GM23338 (cell line): ENCODE measurements at regions not wholly inside any gene's neighbourhood (a gene's known extent, or its start where the extent isn't known, plus 50 kb on each side); places are given as distances from the start of the nearest gene placed in this dataset.

Source experiments
- ATAC-seq: fragments of 200-7000 bp; cut with Tn5 transposase; 3 replicates; pipeline ENCODE4 v1.9.1; 2020
- DNase-seq: peaks from one replicate; pipeline ENCODE4 v3.0.0-alpha.2; 2015; ENCODE audit warnings: low spot score
- H2AFZ ChIP-seq: fragments of 200-600 bp; sonication (generic); 2 replicates; pipeline ENCODE4 v1.8.0; 2016; ENCODE audit warnings: antibody characterized with exemption, mild to moderate bottlenecking, moderate library complexity
- H3F3A ChIP-seq: fragments of 200-600 bp; sonication (generic); replicated peaks from 2 replicates; pipeline ENCODE4 v1.8.0; 2017; ENCODE audit warnings: antibody characterized with exemption, mixed run types, low read depth
- H3K27ac ChIP-seq: fragments of 200-600 bp; sonication (generic); 2 replicates; pipeline ENCODE4 v1.6.1; 2016; ENCODE audit warnings: low read depth
- H3K27me3 ChIP-seq: fragments of 200-600 bp; sonication (generic); 2 replicates; pipeline ENCODE4 v1.8.0; 2016; ENCODE audit warnings: mild to moderate bottlenecking, mixed run types, moderate library complexity; ENCODE audit not compliant: insufficient read depth
- H3K36me3 ChIP-seq: fragments of 200-600 bp; sonication (generic); 2 replicates; pipeline ENCODE4 v1.8.0; 2016; ENCODE audit warnings: mild to moderate bottlenecking; ENCODE audit not compliant: insufficient read depth
- H3K4me1 ChIP-seq: fragments of 200-600 bp; sonication (generic); 2 replicates; pipeline ENCODE4 v1.8.0; 2016; ENCODE audit warnings: mild to moderate bottlenecking, moderate library complexity; ENCODE audit not compliant: insufficient read depth
- H3K4me2 ChIP-seq: fragments of 200-600 bp; sonication (generic); 2 replicates; pipeline ENCODE4 v1.7.1; 2017; ENCODE audit warnings: mixed run types
- H3K4me3 ChIP-seq: fragments of 200-600 bp; sonication (generic); 2 replicates; pipeline ENCODE4 v1.6.1; 2016; ENCODE audit warnings: mixed run types
- H3K79me2 ChIP-seq: fragments of 200-600 bp; sonication (generic); replicated peaks from 2 replicates; pipeline ENCODE4 v1.8.0; 2017; ENCODE audit warnings: mild to moderate bottlenecking; ENCODE audit not compliant: insufficient read depth
- H3K9me2 ChIP-seq: fragments of 200-600 bp; sonication (generic); 2 replicates; pipeline ENCODE4 v1.8.0; 2017; ENCODE audit not compliant: insufficient read depth
- H4K20me1 ChIP-seq: fragments of 200-600 bp; sonication (generic); replicated peaks from 2 replicates; pipeline ENCODE4 v1.8.0; 2017; ENCODE audit warnings: mild to moderate bottlenecking; ENCODE audit not compliant: insufficient read depth
- H3K27ac Mint-ChIP-seq: 2 replicates; pipeline ENCODE4 v1.8.0; 2020; ENCODE audit warnings: inconsistent platforms, mild to moderate bottlenecking, moderate library complexity, mixed read lengths
- H3K27me3 Mint-ChIP-seq: 3 replicates; pipeline ENCODE4 v1.8.0; 2022; ENCODE audit warnings: low read depth, mild to moderate bottlenecking, moderate library complexity, mixed read lengths, inconsistent platforms; ENCODE audit not compliant: insufficient read depth, poor library complexity
- H3K36me3 Mint-ChIP-seq: 3 replicates; pipeline ENCODE4 v1.8.0; 2021; ENCODE audit warnings: low read depth, mild to moderate bottlenecking, inconsistent platforms, moderate library complexity, mixed read lengths
- H3K4me1 Mint-ChIP-seq: 3 replicates; pipeline ENCODE4 v1.8.0; 2020; ENCODE audit warnings: mild to moderate bottlenecking, inconsistent platforms, mixed read lengths
- H3K4me3 Mint-ChIP-seq: 3 replicates; pipeline ENCODE4 v1.8.0; 2021; ENCODE audit warnings: moderate library complexity, mild to moderate bottlenecking, inconsistent platforms, mixed read lengths
- H3K9me3 Mint-ChIP-seq: 3 replicates; pipeline ENCODE4 v1.8.0; 2020; ENCODE audit warnings: moderate library complexity, mild to moderate bottlenecking, inconsistent platforms, mixed read lengths
- CREB1 ChIP-seq: fragments of 250-450 bp; sonication (Bioruptor Pico); IDR thresholded peaks from 2 replicates; pipeline ENCODE4 v1.5.0; 2020; ENCODE audit warnings: low read depth, mild to moderate bottlenecking, moderate library complexity
- EZH2 ChIP-seq: fragments of 200-600 bp; sonication (generic); IDR thresholded peaks from one replicate; pipeline ENCODE4 v1.8.0; 2017; ENCODE audit warnings: antibody characterized with exemption, mild to moderate bottlenecking, low read depth; ENCODE audit not compliant: unreplicated experiment
- EZH2phosphoT487 ChIP-seq: fragments of 200-600 bp; sonication (generic); IDR thresholded peaks from one replicate; pipeline ENCODE4 v1.8.1; 2018; ENCODE audit warnings: antibody characterized with exemption; ENCODE audit not compliant: unreplicated experiment
- JUNB ChIP-seq: IDR thresholded peaks from one replicate; pipeline ENCODE4 v1.6.1; 2016; ENCODE audit warnings: antibody characterized with exemption; ENCODE audit not compliant: unreplicated experiment
- NANOG ChIP-seq: IDR thresholded peaks from 2 replicates; pipeline ENCODE4 v1.6.1; 2016; ENCODE audit warnings: antibody characterized with exemption, borderline replicate concordance
- POLR2AphosphoS5 ChIP-seq: IDR thresholded peaks from 2 replicates; pipeline ENCODE4 v1.6.1; 2016; ENCODE audit warnings: antibody characterized with exemption, low read depth
- REST ChIP-seq: IDR thresholded peaks from one replicate; pipeline ENCODE4 v1.6.1; 2018; ENCODE audit warnings: antibody characterized with exemption; ENCODE audit not compliant: unreplicated experiment
- STAT1 ChIP-seq: IDR thresholded peaks from one replicate; pipeline ENCODE4 v1.6.1; 2016; ENCODE audit warnings: antibody characterized with exemption; ENCODE audit not compliant: unreplicated experiment
- ZNF114 ChIP-seq: fragments of 250-450 bp; sonication (Bioruptor Pico); IDR thresholded peaks from 2 replicates; pipeline ENCODE4 v1.5.0; 2020; ENCODE audit warnings: mild to moderate bottlenecking, moderate library complexity
- ZNF331 ChIP-seq: fragments of 250-450 bp; sonication (Bioruptor Pico); IDR thresholded peaks from 2 replicates; pipeline ENCODE4 v1.5.0; 2020; ENCODE audit warnings: low read depth, mild to moderate bottlenecking, moderate library complexity
- TF ChIP-seq, protein P1 (sequence below): fragments of 250-450 bp; sonication (Bioruptor Pico); IDR thresholded peaks from 2 replicates; pipeline ENCODE4 v1.5.0; 2020; ENCODE audit warnings: mild to moderate bottlenecking, moderate library complexity
- TF ChIP-seq, protein P2 (sequence below): IDR thresholded peaks from 2 replicates; pipeline ENCODE4 v1.6.1; 2016; ENCODE audit warnings: antibody characterized with exemption
- TF ChIP-seq, protein P3 (sequence below), 2 experiments: fragments of 200-600 bp in 1 of 2; sonication (generic) in 1 of 2; conservative IDR thresholded peaks; 2 replicates each; pipeline versions ENCODE4 v1.5.1 to v1.6.1; 2016 to 2017; ENCODE audit warnings: antibody characterized with exemption in 2 of 2, low read depth in 2 of 2, mild to moderate bottlenecking in 2 of 2, moderate library complexity in 1 of 2

DNA sequence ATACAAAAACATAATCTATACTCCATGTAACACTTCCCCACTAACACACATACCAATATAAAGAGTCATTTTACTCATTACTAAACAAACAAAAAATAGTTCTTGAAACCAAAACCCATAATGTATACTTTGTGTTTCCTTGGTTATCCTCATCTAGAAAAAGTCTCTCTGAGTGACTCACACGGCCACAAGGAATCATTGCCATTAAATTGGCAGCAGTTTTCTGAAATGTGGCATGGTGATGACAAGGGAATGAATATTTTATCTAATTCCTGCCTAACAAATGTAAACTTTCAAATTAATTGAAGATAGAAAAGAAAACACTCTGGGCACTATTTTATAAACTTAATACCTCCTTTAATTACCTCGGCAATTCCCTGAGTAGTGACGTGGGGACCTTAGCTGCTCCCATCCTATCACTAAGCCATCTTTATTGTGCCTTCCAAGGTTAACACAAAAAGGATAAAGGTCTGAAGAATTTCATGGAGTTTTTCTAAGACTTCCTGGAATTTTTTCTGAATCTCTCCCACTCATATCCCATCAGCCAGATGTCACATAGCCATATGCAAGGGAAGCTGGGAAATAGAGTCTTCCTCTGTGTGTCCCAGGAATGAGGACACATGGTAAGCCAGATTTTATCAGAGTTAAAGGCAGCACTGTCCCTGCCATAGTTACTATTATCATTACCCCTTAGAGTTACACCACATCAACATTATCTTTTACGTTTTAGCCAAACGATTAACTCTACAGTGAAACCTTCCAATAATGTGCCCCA lies 857.2 kb upstream of the TENM4 start:
- Histone ChIP-seq H3K27me3 (no peaks in the 10 kb centered on the region), H2AFZ (no peak overlapping the region), H3F3A (no peaks in the 10 kb centered on the region), H3K4me3 (no peak overlapping the region), H3K4me1 (no peaks in the 10 kb centered on the region), H3K36me3 (0 out of 2 replicates have a peak, but pooled peaks cover under 1% of the 10 kb centered on the region), H3K79me2 (no peaks in the 10 kb centered on the region), H4K20me1 (no peaks in the 10 kb centered on the region), H3K27ac (no peak overlapping the region), H3K4me2 (no peak overlapping the region), H3K9me2 (no peaks in the 10 kb centered on the region)
- H3K9me3 Mint-ChIP-seq = peaks cover 10% of the 10 kb centered on the region
- TF ChIP-seq, protein P1, sequence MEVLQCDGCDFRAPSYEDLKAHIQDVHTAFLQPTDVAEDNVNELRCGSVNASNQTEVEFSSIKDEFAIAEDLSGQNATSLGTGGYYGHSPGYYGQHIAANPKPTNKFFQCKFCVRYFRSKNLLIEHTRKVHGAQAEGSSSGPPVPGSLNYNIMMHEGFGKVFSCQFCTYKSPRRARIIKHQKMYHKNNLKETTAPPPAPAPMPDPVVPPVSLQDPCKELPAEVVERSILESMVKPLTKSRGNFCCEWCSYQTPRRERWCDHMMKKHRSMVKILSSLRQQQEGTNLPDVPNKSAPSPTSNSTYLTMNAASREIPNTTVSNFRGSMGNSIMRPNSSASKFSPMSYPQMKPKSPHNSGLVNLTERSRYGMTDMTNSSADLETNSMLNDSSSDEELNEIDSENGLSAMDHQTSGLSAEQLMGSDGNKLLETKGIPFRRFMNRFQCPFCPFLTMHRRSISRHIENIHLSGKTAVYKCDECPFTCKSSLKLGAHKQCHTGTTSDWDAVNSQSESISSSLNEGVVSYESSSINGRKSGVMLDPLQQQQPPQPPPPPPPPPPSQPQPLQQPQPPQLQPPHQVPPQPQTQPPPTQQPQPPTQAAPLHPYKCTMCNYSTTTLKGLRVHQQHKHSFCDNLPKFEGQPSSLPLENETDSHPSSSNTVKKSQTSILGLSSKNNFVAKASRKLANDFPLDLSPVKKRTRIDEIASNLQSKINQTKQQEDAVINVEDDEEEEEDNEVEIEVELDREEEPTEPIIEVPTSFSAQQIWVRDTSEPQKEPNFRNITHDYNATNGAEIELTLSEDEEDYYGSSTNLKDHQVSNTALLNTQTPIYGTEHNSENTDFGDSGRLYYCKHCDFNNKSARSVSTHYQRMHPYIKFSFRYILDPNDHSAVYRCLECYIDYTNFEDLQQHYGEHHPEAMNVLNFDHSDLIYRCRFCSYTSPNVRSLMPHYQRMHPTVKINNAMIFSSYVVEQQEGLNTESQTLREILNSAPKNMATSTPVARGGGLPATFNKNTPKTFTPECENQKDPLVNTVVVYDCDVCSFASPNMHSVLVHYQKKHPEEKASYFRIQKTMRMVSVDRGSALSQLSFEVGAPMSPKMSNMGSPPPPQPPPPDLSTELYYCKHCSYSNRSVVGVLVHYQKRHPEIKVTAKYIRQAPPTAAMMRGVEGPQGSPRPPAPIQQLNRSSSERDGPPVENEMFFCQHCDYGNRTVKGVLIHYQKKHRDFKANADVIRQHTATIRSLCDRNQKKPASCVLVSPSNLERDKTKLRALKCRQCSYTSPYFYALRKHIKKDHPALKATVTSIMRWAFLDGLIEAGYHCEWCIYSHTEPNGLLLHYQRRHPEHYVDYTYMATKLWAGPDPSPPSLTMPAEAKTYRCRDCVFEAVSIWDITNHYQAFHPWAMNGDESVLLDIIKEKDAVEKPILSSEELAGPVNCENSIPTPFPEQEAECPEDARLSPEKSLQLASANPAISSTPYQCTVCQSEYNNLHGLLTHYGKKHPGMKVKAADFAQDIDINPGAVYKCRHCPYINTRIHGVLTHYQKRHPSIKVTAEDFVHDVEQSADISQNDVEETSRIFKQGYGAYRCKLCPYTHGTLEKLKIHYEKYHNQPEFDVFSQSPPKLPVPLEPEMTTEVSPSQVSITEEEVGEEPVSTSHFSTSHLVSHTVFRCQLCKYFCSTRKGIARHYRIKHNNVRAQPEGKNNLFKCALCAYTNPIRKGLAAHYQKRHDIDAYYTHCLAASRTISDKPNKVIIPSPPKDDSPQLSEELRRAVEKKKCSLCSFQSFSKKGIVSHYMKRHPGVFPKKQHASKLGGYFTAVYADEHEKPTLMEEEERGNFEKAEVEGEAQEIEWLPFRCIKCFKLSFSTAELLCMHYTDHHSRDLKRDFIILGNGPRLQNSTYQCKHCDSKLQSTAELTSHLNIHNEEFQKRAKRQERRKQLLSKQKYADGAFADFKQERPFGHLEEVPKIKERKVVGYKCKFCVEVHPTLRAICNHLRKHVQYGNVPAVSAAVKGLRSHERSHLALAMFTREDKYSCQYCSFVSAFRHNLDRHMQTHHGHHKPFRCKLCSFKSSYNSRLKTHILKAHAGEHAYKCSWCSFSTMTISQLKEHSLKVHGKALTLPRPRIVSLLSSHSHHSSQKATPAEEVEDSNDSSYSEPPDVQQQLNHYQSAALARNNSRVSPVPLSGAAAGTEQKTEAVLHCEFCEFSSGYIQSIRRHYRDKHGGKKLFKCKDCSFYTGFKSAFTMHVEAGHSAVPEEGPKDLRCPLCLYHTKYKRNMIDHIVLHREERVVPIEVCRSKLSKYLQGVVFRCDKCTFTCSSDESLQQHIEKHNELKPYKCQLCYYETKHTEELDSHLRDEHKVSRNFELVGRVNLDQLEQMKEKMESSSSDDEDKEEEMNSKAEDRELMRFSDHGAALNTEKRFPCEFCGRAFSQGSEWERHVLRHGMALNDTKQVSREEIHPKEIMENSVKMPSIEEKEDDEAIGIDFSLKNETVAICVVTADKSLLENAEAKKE = no peak
- TF ChIP-seq, protein P2, sequence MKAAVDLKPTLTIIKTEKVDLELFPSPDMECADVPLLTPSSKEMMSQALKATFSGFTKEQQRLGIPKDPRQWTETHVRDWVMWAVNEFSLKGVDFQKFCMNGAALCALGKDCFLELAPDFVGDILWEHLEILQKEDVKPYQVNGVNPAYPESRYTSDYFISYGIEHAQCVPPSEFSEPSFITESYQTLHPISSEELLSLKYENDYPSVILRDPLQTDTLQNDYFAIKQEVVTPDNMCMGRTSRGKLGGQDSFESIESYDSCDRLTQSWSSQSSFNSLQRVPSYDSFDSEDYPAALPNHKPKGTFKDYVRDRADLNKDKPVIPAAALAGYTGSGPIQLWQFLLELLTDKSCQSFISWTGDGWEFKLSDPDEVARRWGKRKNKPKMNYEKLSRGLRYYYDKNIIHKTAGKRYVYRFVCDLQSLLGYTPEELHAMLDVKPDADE = no peak
- TF ChIP-seq STAT1 (no peak), REST (no peak), JUNB (no peak), CREB1 (CRISPR knock-in tag) (no peak), EZH2phosphoT487 (no peak), ZNF331 (CRISPR knock-in tag) (no peak), EZH2 (no peak), POLR2AphosphoS5 (no peak), ZNF114 (CRISPR knock-in tag) (no peak), NANOG (no peak)
- TF ChIP-seq, protein P3, sequence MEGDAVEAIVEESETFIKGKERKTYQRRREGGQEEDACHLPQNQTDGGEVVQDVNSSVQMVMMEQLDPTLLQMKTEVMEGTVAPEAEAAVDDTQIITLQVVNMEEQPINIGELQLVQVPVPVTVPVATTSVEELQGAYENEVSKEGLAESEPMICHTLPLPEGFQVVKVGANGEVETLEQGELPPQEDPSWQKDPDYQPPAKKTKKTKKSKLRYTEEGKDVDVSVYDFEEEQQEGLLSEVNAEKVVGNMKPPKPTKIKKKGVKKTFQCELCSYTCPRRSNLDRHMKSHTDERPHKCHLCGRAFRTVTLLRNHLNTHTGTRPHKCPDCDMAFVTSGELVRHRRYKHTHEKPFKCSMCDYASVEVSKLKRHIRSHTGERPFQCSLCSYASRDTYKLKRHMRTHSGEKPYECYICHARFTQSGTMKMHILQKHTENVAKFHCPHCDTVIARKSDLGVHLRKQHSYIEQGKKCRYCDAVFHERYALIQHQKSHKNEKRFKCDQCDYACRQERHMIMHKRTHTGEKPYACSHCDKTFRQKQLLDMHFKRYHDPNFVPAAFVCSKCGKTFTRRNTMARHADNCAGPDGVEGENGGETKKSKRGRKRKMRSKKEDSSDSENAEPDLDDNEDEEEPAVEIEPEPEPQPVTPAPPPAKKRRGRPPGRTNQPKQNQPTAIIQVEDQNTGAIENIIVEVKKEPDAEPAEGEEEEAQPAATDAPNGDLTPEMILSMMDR (conservative IDR thresholded peaks at IDR 0.05; ENCODE audit: low read depth in 2 of 2) = no peak
- H3K4me1 Mint-ChIP-seq = no peaks in the 10 kb centered on the region; the same call in 2 of the 3 replicates
- H3K4me3 Mint-ChIP-seq = no peak overlapping the region
- H3K27me3 Mint-ChIP-seq = no peaks in the 10 kb centered on the region
- ATAC-seq = no peak
- H3K27ac Mint-ChIP-seq = no peak overlapping the region
- H3K36me3 Mint-ChIP-seq = peaks cover 9% of the 10 kb centered on the region
- DNase-seq = no peak
